HG03558 (cell line): ENCODE measurements at regions not wholly inside any gene's neighbourhood (a gene's known extent, or its start where the extent isn't known, plus 50 kb on each side); places are given as distances from the start of the nearest gene placed in this dataset.

Experiments used
- ATAC-seq: cut with Tn5 transposase; IDR thresholded peaks from one replicate; pipeline ENCODE4 v1.9.1; 2021; ENCODE audit warnings: moderate number of reproducible peaks; ENCODE audit not compliant: unreplicated experiment; ENCODE audit errors: extremely low read depth

DNA sequence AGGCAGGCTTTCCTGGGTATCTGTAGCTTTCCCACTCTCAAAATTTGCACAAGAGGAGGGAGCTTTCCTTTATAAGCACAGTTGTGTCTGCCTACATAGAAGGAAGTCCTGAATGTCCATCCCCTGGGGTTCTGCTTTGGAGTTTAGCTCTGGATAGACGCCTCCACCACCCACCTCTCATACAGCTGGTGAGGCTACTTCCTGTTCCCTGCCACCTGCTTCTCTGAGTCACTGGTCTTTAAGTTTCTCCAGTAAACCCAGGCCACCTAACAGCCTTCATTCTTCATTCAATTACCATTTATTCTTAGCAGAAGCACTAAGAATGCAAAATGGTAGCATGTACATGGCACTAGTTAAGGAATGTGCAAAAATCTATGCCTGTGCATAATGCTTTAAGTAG, 407.8 kb downstream of the CDH2 start:
- ATAC-seq: no peak

- ATAC-seq: no peak
Measured at GRCh38 chr18:27763936-27764335, 413.0 kb downstream of the CDH2 start.

GRCh38 chr18:27763341-27763740, 413.6 kb downstream of the CDH2 start:
- no peak for ATAC-seq

DNA sequence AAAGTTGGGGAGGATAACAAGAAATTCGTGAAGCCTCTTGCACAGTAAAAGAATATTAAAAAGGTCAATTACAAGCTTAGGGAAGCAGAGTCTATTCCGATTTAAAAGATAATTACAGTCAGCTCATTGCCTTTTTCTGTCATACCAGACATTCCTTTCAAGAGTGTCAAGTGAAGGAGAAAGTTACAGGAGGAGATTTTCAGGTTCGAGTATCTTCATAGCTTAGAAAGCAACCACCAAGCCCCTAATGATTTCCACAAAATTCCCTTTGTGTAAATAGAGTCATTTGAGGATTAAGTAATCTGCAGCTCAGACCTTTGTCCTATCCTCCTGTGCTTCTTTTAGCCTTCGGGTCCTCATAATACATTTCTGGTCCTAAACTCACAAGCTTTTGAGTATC, 414.9 kb downstream of the CDH2 start:
- ATAC-seq: no peak

DNA sequence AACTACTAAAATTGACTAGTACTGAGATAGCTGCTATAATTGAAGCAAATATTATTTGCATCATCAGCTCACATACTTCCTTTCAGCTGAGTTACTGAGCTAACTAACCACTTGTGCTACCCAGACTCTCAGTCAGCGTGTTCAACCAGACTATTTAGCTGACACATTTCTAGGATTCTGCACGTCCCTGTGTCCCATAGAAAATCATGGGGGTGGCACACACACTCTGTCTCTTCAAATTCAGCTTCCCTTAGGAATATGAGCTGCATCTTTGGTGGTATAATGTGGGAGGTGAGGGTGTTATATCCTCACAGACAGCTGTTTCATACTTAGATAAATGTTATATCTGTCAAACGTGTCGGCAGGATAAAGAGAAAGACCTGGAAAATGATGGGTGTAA, 424.0 kb downstream of the CDH2 start:
- no peak for ATAC-seq

DNA sequence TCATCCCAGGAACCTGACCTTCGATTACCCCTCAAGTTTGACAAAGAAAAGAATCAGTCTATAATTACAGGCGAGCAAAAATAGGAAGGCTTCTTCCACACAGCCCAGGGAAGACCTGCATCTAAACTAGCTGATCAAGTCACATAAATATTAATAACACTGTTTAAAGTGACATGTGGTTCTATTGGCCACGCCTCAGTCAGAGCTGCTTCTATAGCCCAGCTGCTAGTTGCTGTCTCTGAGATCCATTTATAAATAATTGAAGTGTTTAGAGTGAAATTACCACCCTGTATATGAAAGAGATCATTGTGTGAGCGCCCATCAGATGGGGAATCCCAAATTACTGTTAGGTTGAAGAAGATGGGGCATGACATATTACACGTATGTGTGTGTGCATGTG, 426.0 kb downstream of the CDH2 start:
- ATAC-seq: no peak

DNA sequence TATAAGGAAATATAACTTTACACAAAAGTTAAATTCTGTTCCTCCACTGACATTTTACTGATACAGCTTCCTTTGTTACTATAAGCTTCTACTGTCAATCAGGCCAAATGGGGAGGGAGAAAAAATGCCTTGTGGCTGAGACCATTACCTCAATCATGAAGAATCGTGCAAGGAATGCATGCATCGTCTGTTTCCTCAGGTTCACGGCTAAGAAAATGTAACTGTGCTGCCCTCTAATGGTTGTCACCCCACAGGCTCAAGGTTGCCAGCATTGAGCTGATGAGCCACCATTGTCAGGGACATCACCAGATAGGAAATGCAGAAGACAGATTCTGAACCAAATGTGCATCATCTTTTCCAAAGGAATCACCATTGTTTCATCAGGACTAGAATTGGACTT, 426.9 kb downstream of the CDH2 start:
- ATAC-seq: no peak

- no peak for ATAC-seq
Measured at GRCh38 chr18:27749194-27749593, 427.7 kb downstream of the CDH2 start.

DNA sequence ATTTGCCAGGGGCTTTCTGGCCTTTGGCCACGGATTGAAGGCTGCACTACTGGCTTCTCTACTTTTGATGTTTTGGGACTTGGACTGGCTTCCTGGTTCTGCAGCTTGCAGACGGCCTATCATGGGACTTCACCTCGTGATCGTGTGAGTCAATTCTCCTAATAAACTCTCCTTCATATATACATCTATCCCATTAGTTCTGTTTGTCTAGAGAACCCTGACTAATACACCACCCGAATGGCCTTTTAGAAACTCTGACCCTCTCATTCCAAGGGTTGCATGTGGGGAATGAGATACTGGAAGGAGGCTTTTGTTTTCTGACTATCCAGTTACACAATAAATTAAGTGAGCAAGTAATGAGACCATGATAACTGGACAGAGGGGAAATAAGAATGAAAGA, 430.7 kb downstream of the CDH2 start:
- ATAC-seq: no peak

DNA sequence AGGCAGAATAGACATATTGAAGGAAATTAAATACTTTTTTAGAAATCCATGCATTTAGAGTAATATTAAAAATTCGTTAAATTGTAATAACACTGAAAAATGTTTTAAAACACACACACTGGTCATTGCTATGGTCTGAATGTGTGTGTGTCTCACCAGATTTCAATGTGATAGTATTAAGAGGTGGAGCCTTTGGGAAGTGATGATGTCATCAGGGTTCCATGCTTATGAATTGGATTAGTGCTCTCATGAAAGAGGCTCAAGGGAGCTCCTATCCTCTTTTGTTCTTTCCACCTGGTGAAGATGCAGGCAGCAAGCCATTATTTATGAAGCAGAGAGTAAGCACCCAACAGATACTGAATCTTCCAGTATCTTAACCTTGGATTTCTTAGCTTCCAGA, 441.8 kb downstream of the CDH2 start:
- no peak for ATAC-seq

GRCh38 chr18:27731211-27731610, 445.7 kb downstream of the CDH2 start:
- ATAC-seq: no peak

- no peak for ATAC-seq
Measured at GRCh38 chr18:27728659-27729058, 448.3 kb downstream of the CDH2 start.

DNA sequence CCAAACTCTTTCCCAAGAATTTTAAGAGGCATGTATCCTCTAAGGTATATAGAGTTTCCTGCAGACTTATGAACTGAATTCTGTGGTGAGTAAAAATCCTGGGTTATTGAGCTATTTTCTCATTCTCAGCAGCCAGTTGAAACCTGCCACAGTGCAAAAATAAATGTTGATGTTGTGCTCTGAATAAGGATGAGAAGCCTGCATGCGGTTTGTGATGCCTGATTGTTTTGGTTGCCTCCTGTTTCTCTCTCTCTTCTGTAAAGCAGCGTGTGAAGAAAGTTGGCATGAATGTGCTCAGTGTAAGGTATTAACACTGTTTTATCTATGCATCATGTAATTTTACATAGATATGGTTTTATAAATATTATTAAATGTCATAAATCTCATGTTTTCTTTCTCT, 452.6 kb downstream of the CDH2 start:
- no peak for ATAC-seq

DNA sequence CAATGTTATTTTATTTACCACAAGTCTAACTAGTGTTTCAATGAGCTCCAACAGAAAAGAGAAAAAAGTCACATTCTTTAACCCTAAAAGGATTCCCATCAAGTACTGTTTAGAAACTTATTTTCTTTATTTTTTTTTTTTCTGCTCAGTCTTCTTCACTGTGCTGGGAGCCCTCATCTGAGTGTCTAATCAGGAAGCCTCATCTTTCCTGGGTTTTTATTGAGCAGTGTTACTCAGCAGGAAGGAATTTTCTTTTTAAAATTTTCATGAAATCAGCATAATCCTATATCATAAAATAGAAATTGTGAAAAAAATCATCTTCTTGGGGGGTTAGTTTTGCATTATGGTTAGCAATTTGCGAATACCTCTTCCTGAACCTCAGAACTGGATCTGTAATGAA, 453.8 kb downstream of the CDH2 start:
- ATAC-seq: no peak

- ATAC-seq: no peak
Measured at GRCh38 chr18:27719680-27720079, 457.2 kb downstream of the CDH2 start.

GRCh38 chr18:27717816-27718215, 459.1 kb downstream of the CDH2 start:
- no peak for ATAC-seq

DNA sequence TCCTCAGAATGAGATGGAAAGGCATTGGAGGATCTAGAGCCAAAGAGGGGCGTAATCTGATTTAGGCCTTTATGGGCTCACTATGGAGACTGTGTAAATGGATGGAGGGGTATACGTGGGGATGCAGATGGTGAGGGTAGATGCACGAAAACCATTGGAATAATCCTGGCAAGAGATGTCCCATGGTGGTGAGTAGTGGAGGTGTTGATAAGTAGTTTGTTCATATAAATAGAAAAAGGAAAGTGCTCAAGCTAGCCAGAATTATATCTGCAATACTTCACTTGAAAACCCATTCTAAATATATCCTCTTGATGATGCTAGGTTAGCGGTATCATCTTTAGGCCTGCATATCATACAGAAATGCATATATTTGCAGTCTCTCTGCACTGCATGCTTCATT, 459.7 kb downstream of the CDH2 start:
- ATAC-seq: no peak

DNA sequence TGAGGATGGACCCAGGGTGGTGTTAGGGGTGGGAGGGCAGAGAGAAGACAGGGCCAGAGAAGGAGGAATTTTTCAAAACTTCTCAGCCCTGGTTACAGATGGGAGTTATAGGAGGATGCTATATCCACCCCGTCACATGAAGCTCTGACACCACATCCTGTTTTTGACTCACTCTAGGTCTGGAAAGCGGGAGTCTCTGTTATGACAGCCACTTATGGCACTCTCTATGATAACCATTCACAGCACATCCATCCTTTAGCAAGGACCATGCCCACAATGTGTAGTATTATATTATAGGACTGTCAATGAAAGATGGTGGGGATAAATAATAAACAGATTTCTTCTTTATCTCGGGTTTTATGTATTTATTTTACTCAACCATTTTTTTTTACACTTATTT, 461.2 kb downstream of the CDH2 start:
- ATAC-seq: no peak

DNA sequence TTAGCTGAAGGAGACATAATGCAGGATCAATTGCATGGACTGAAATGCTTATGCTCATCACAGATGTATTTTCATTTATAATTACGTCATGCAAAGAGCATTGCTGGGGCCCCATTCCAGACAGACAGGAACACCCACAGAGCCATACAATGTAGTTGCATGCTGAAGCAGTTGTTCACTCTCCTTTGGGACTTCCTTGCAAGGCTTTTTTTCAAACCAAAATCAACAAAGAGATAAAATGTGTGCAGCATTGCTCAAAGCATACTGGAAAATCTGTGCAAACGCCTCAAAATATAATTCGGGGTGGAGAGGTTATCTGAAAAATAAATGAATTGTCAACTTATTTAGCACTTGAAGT, 463.2 kb downstream of the CDH2 start:
- ATAC-seq: no peak

- no peak for ATAC-seq
Measured at GRCh38 chr18:27713037-27713737, 463.7 kb downstream of the CDH2 start.

DNA sequence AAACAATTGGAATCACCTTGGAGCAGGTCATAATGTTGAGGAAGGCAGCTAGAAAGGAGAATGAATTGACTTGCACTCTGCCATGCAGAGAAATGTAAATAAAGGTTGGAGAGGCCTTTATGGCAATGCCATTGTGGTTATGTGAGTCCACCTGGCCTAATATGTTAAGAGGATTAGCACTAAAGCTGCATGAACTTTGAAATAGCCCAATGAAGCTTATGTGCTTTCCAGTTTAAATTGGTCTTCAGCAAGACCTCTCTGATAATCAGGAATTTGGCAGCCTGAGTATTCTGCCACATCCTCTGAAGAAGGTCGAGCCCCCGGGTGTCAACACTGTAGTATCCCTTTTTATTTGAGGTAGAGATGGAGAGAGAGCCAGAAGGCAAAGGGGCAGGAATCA, 464.9 kb downstream of the CDH2 start:
- ATAC-seq: no peak

GRCh38 chr18:27711382-27711781, 465.5 kb downstream of the CDH2 start:
- no peak for ATAC-seq

DNA sequence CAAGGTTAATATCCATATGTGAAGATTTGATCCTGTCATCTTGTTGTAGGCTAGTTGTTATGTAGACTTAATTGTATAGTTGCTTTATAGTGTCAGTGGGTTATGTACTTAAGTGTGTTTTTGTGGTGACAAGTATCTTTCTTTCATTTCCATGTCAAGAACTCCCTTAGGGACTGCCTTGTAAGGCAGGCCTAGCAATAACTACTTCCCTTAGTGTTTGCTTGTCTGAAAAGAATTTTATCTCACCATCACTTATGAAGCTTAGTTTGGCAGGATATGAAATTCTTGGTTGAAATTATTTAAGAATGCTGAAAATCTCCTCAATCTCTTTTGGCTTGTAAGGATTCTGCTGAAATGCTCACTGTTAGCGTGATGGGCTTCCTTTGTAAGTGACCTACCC, 467.6 kb downstream of the CDH2 start:
- no peak for ATAC-seq
